Esophagus muscularis mucosa (tissue), 3 donors: ENCODE measurements at regions not wholly inside any gene's neighbourhood (a gene's known extent, or its start where the extent isn't known, plus 50 kb on each side); places are given as distances from the start of the nearest gene placed in this dataset.

Experiments used
- CTCF ChIP-seq, 3 experiments: fragments of 200-600 bp in 2 of 3; fragments of 450-650 bp in 1 of 3; sonication (generic) in 2 of 3; IDR thresholded peaks; one replicate each; pipeline ENCODE4 v1.5.1; 2017 to 2019; ENCODE audit warnings: antibody characterized with exemption in 3 of 3, mild to moderate bottlenecking in 2 of 3, moderate library complexity in 1 of 3
- EP300 ChIP-seq: sonication (generic); formaldehyde crosslinking; IDR thresholded peaks from one replicate; pipeline ENCODE4 v1.6.1; 2017; ENCODE audit warnings: antibody characterized with exemption

GRCh38 chr15:85942632-85943031 lies 137.0 kb upstream of the AGBL1 start:
- no peak for TF ChIP-seq CTCF (IDR thresholded peaks at IDR 0.05)
- TF ChIP-seq EP300: no peak
